Kidney epithelial cell (primary cell): ENCODE measurements at regions not wholly inside any gene's neighbourhood (a gene's known extent, or its start where the extent isn't known, plus 50 kb on each side); places are given as distances from the start of the nearest gene placed in this dataset.
"Not testable (repeated sequence)": the region's sequence is repeated elsewhere in the genome, so short reads cannot be mapped to it uniquely, and the experiment has no call there.

Experiments
- DNase-seq: peaks from one replicate; pipeline ENCODE4 v3.0.0-alpha.2; 2010; ENCODE audit warnings: low read depth
- H3K27me3 ChIP-seq: 2 replicates; pipeline ENCODE4 v1.6.0; 2011; ENCODE audit warnings: low read length; ENCODE audit not compliant: control insufficient read depth, insufficient read depth
- H3K36me3 ChIP-seq: 2 replicates; pipeline ENCODE4 v1.5.1; 2011; ENCODE audit warnings: low read length; ENCODE audit not compliant: control insufficient read depth, insufficient read depth
- H3K4me3 ChIP-seq: 2 replicates; pipeline ENCODE4 v1.5.1; 2011; ENCODE audit warnings: low read depth, mild to moderate bottlenecking, control low read depth, low read length
- TF ChIP-seq, protein P1 (sequence below): IDR thresholded peaks from 2 replicates; pipeline ENCODE4 v1.5.1; 2011; ENCODE audit warnings: mild to moderate bottlenecking, moderate library complexity, low read length, control low read depth, inconsistent platforms; ENCODE audit not compliant: insufficient read depth, poor library complexity, severe bottlenecking

DNA sequence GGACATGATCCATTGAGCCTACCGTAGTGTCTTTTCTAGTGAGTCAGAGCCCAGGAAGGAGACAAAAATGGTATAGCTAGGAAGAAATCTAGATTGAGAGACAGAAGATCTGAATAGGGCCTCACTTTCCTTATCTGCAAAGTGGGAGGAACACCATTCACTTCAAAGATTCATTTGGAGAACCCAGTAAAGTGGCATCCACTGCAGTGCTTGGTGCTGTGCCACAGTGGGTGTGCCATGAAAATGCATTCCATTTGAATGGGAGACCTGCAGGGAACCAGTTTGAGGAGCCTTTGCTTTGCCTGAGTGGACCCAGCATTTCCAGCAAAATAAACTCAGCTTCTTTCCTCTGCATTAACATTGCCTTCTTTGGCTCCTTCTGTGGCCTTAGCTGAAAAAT is 470.5 kb upstream of the CADM1 start:
- no peaks in the 10 kb centered on the region for H3K36me3 ChIP-seq
- H3K4me3 ChIP-seq = no peak overlapping the region
- no peak for DNase-seq
- no peaks in the 10 kb centered on the region for H3K27me3 ChIP-seq
- TF ChIP-seq, protein P1, sequence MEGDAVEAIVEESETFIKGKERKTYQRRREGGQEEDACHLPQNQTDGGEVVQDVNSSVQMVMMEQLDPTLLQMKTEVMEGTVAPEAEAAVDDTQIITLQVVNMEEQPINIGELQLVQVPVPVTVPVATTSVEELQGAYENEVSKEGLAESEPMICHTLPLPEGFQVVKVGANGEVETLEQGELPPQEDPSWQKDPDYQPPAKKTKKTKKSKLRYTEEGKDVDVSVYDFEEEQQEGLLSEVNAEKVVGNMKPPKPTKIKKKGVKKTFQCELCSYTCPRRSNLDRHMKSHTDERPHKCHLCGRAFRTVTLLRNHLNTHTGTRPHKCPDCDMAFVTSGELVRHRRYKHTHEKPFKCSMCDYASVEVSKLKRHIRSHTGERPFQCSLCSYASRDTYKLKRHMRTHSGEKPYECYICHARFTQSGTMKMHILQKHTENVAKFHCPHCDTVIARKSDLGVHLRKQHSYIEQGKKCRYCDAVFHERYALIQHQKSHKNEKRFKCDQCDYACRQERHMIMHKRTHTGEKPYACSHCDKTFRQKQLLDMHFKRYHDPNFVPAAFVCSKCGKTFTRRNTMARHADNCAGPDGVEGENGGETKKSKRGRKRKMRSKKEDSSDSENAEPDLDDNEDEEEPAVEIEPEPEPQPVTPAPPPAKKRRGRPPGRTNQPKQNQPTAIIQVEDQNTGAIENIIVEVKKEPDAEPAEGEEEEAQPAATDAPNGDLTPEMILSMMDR = no peak

DNA sequence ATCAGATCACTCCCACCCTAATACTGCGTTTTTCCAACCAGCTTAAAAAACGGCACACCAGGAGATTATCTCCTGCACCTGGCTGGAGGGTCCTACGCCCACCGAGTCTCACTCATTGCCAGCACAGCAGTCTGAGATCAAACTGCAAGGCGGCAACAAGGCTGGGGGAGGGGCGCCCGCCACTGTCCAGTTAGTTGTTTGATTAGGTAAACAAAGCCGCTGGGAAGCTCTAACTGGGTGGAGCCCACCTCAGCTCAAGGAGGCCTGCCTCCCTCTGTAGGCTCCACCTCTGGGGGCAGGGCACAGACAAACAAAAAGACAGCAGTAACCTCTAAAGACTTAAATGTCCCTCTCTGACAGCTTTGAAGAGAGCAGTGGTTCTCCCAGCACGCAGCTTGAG is 463.0 kb upstream of the CADM1 start:
- H3K36me3 ChIP-seq, H3K27me3 ChIP-seq, DNase-seq, H3K4me3 ChIP-seq: not testable (repeated sequence)

DNA sequence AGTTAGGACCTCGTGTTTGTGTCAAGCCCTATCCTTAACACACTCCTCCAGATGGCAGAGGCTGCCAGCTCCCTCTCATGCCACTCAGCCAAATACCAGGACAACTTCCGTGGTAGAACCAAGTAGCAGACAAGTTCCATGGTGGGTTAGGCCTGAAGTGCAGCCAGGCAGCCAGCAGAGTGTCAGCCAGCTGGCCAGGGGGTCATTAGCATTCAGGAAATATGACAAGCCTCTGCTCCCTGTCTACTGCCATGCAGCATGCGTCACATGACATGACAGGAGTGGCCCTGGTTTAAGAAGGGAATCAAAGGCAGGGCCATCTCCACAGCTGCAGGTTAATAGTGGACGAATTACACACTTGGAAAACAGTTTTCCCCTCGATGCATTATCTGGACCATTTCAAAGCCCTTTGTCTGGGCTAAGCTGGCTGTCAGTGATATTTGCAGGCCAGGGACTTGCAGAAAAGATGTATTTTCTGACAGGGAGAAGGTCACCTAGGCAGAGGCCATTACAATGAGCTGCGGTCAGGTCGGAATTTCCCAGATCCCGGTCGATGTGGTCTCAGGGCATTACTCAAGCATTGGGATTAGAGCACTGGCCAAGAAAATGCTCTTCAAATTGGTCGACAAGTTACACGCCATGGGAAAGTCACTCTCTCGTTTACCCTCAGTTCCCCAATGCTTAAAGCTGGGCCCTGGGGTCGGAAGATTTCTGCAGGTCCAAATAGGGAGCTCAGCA is 461.7 kb upstream of the CADM1 start:
- Histone ChIP-seq H3K4me3 (no peak overlapping the region), H3K36me3 (no peaks in the 10 kb centered on the region), H3K27me3 (no peaks in the 10 kb centered on the region)
- TF ChIP-seq, protein P1 = no peak
- no peak for DNase-seq

DNA sequence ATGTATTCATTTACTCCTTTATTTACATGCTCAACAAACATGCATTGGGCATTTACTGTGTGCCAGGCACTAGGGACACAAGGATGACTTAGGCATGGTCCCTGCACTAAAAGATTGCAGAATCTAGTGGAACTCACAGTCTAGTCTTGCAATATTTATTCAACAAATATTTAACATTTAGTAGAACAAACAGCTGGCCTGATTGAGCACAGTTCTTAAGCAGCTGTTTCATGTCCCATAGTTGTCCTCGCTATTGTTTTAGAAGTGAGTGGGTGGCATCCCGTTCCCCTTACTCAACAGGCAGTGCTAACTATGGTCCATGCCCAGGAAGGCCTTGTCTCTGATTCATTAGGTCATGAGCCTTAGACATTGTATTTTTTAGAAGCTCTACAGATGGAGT is 459.9 kb upstream of the CADM1 start:
- DNase-seq = no peak
- TF ChIP-seq, protein P1 = no peak
- H3K36me3 ChIP-seq = no peaks in the 10 kb centered on the region
- no peaks in the 10 kb centered on the region for H3K27me3 ChIP-seq
- no peak overlapping the region for H3K4me3 ChIP-seq

DNA sequence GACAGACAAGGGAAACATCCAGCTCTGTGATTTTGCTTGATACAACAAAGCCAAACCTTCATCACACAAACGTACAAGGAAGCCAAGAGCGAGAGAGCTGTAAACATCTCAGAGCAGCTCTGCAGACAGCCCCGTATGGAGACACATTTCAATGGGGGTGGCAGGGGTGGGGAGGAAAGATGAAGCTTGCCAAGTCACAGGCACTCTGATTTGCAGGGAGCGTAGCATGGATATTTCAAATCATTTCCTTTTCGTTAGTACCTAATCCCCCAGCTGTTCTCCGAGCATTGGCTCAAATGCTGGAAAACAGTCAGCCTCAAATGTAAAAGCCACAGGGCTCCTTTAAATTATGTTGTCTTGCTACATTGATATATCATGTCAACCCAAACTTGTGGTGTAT is 458.9 kb upstream of the CADM1 start:
- TF ChIP-seq, protein P1 = no peak
- DNase-seq = no peak

DNA sequence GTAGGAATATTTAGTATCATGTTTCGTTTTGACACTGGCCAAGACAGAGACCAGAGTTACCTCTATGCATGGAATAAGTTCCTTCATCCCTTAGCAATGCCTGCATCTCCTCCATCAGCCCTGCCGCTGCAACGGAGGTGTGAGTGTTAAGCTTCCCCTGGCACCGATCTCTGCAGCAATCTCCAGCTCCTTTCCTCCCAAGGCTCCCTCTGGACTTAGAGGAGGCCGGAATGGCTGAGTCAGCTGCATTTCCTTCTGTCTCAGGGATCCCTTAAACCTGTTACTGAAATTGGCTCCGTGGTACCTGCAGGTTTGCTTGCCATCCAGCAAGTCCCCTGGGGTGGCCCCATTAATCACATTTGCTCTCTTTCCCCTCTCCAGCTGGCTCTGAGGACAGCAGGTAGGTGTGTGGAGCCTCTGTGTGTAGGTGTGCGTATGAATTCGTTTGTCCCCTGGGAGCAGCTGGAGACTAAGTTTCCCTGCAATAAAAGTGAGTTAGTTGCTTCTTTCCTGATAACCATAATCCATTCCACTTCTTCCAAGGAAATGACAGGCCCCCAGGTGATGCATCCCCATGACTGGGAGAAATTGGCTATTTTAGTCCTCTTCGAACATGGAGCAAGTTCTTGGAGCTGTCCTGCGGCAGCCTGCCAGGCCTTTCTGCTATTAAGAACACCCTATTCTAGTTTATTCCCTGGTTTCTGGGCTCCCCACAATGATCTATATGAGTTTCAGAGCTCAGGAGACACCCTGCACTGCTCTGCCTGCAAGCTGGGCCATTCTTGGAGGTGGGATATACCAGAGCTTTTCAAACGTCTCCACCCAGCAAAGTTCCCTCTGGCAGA is 457.2 kb upstream of the CADM1 start:
- TF ChIP-seq, protein P1 = no peak
- Histone ChIP-seq H3K4me3 (no peak overlapping the region), H3K36me3 (no peaks in the 10 kb centered on the region), H3K27me3 (no peaks in the 10 kb centered on the region)
- no peak for DNase-seq

More for the DNA sequence above, 458.9 kb upstream of the CADM1 start:
- Histone ChIP-seq H3K27me3 (no peaks in the 10 kb centered on the region), H3K4me3 (no peak overlapping the region), H3K36me3 (no peaks in the 10 kb centered on the region)
